Glutamatergic neuron (in vitro differentiated cells): ENCODE measurements at regions not wholly inside any gene's neighbourhood (a gene's known extent, or its start where the extent isn't known, plus 50 kb on each side); places are given as distances from the start of the nearest gene placed in this dataset.

Experiments
- DNase-seq: peaks from one replicate; pipeline ENCODE4 v3.0.0; 2022
- H3K27ac Mint-ChIP-seq: one replicate; pipeline ENCODE4 v1.8.0; 2020; ENCODE audit warnings: mild to moderate bottlenecking, mixed read lengths, inconsistent platforms; ENCODE audit not compliant: unreplicated experiment
- H3K27me3 Mint-ChIP-seq: one replicate; pipeline ENCODE4 v1.8.0; 2020; ENCODE audit warnings: mild to moderate bottlenecking, moderate library complexity, mixed read lengths, inconsistent platforms; ENCODE audit not compliant: unreplicated experiment
- H3K36me3 Mint-ChIP-seq: one replicate; pipeline ENCODE4 v1.8.0; 2020; ENCODE audit warnings: mild to moderate bottlenecking, mixed read lengths, inconsistent platforms; ENCODE audit not compliant: unreplicated experiment
- H3K4me1 Mint-ChIP-seq: one replicate; pipeline ENCODE4 v1.8.0; 2020; ENCODE audit warnings: mild to moderate bottlenecking, low read depth, mixed read lengths, inconsistent platforms; ENCODE audit not compliant: unreplicated experiment
- H3K4me3 Mint-ChIP-seq: one replicate; pipeline ENCODE4 v1.8.0; 2020; ENCODE audit warnings: mild to moderate bottlenecking, mixed read lengths, inconsistent platforms; ENCODE audit not compliant: unreplicated experiment
- H3K9me3 Mint-ChIP-seq: one replicate; pipeline ENCODE4 v1.8.0; 2020; ENCODE audit warnings: mild to moderate bottlenecking, moderate library complexity, mixed read lengths, inconsistent platforms; ENCODE audit not compliant: unreplicated experiment
- TF ChIP-seq, protein P1 (sequence below): fragments of 200-600 bp; sonication (generic); IDR thresholded peaks from one replicate; pipeline ENCODE4 v1.5.0; 2021; ENCODE audit not compliant: partially characterized antibody, unreplicated experiment

DNA sequence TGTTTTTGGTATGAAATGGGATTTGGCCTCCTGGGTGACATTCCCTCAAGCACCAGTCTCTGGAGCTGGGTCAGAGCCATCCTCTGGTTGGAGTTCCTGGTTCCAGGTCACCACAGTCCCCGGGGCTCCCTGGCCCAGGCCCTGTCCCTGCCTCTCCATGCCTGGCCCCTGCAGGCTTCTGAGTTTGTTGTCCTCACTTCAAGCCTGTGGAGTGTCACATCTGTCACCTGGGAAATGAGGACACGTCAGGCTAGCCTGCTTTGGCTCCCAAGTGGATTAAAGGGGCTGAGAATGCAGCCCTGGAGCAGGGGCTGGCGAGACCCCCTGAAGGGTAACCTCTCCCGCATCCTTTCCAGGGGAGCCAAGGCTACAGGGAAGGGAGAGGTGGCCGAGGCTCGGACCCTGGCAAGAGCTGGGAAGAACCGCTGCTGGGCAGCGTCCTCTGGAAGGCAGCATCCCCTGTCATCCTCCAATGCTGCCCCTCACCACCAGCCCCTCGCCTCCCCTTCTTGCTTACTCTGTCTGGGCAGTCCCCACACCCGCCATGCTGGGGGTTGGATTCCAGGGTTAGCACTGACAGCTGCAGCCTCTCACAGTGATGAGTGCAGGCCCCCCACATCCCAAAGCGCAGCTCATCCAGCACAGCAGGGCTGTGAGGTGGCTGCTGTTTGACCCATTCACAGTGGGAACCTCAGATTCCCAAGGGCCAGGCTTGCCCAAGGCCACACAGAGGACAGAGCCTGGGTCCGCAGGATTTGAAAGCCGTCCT, 75.5 kb upstream of the IQSEC1 start:
- H3K4me3 Mint-ChIP-seq = no peak overlapping the region
- H3K4me1 Mint-ChIP-seq = no peaks in the 10 kb centered on the region
- H3K9me3 Mint-ChIP-seq = peaks cover 3% of the 10 kb centered on the region
- no peak overlapping the region for H3K27ac Mint-ChIP-seq
- no peaks in the 10 kb centered on the region for H3K36me3 Mint-ChIP-seq
- H3K27me3 Mint-ChIP-seq = peaks cover 7% of the 10 kb centered on the region
- TF ChIP-seq, protein P1, sequence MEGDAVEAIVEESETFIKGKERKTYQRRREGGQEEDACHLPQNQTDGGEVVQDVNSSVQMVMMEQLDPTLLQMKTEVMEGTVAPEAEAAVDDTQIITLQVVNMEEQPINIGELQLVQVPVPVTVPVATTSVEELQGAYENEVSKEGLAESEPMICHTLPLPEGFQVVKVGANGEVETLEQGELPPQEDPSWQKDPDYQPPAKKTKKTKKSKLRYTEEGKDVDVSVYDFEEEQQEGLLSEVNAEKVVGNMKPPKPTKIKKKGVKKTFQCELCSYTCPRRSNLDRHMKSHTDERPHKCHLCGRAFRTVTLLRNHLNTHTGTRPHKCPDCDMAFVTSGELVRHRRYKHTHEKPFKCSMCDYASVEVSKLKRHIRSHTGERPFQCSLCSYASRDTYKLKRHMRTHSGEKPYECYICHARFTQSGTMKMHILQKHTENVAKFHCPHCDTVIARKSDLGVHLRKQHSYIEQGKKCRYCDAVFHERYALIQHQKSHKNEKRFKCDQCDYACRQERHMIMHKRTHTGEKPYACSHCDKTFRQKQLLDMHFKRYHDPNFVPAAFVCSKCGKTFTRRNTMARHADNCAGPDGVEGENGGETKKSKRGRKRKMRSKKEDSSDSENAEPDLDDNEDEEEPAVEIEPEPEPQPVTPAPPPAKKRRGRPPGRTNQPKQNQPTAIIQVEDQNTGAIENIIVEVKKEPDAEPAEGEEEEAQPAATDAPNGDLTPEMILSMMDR = no peak
- DNase-seq = no peak

DNA sequence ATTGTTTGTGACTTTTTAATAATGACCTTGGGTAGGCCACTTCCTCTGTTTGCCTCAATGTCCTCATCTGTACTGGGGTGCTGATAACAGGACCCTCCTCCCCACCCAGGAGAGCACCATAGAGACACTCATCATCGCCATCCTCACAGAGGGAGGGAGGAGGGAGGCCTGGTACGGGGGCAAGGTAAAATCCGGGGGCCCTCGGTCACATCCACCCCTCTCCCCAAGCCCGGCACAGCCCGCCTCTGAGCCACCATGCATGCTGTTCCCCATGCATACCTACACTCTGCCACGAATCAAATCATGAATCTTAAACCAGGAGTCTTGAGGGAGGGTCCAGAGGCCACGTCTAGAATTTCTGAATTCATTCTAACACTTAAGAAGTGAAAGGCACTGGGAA, 74.9 kb upstream of the IQSEC1 start:
- DNase-seq = no peak
- H3K36me3 Mint-ChIP-seq = no peaks in the 10 kb centered on the region
- peaks cover 3% of the 10 kb centered on the region for H3K9me3 Mint-ChIP-seq
- no peaks in the 10 kb centered on the region for H3K4me1 Mint-ChIP-seq
- no peak overlapping the region for H3K27ac Mint-ChIP-seq
- TF ChIP-seq, protein P1 = no peak
- no peak overlapping the region for H3K4me3 Mint-ChIP-seq
- peaks cover 5% of the 10 kb centered on the region for H3K27me3 Mint-ChIP-seq

DNA sequence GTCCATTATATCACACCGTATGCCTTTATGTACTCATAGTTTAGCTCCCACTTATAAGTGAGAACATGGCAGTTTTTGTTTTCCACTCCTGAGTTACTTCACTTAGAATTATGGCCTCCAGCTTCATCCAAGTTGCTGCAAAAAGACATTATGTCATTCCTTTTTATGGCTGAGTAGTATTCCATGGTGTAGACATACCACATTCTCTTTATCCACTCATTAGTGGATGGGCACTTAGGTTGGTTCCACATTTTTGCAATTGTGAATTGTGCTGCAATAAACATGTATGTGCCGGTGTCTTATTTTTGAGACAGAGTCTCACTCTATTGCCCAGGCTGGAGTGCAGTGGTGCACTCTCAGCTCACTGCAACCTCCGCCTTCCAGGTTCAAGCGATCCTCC, 74.1 kb upstream of the IQSEC1 start:
- Mint-ChIP-seq H3K27me3 (peaks cover 5% of the 10 kb centered on the region), H3K9me3 (peaks cover 3% of the 10 kb centered on the region), H3K4me3 (no peak overlapping the region), H3K36me3 (no peaks in the 10 kb centered on the region), H3K4me1 (no peaks in the 10 kb centered on the region), H3K27ac (no peak overlapping the region)
- TF ChIP-seq, protein P1 = no peak
- no peak for DNase-seq

DNA sequence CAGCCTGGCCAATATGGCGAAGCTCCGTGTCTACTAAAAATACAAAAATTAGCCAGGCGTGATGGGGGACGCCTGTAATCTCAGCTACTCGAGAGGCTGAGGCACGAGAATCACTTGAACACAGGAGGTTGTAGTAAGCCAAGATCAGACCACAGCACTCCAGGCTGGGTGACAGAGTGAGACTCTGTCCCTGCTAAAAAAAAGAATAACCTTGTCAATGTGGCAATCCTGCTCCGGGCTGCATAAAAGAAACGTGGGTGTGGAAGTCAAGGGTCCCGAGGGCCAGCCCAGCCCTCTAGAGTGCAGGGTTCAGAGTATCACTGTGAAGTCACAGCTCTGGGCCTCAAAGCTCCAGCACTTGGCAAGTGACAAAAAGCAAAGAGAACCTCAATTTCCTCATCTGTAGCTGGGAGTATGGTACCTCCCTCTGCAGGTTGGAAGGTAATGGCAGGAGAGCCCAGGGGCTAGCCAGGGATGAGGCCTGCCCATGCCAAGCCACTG, 73.5 kb upstream of the IQSEC1 start:
- DNase-seq = no peak
- H3K36me3 Mint-ChIP-seq = no peaks in the 10 kb centered on the region
- H3K27ac Mint-ChIP-seq = no peak overlapping the region
- H3K27me3 Mint-ChIP-seq = peaks cover 5% of the 10 kb centered on the region
- no peak overlapping the region for H3K4me3 Mint-ChIP-seq
- TF ChIP-seq, protein P1 = no peak
- H3K9me3 Mint-ChIP-seq = peaks cover 3% of the 10 kb centered on the region
- H3K4me1 Mint-ChIP-seq = no peaks in the 10 kb centered on the region
